Esophagus squamous epithelium (tissue), 5 donors: ENCODE measurements at regions not wholly inside any gene's neighbourhood (a gene's known extent, or its start where the extent isn't known, plus 50 kb on each side); places are given as distances from the start of the nearest gene placed in this dataset.

ENCODE experiments used
- DNase-seq: peaks from one replicate; lab custom pipeline; 2025; lab: John Stamatoyannopoulos, UW
- H3K27ac ChIP-seq, 4 donors: fragments of 200-600 bp; sonication (generic); one replicate each; pipeline ENCODE4 v1.5.1; 2016 to 2019; ENCODE audit warnings: mild to moderate bottlenecking in 1 of 4
- H3K27me3 ChIP-seq, 4 donors: fragments of 200-600 bp; sonication (generic); 1 replicate in 3 of 4; 2 replicates in 1 of 4; pipeline versions ENCODE4 v1.5.1 to v1.6.0; 2017 to 2021; ENCODE audit warnings: antibody characterized with exemption in 1 of 4
- H3K36me3 ChIP-seq, 3 donors: fragments of 200-600 bp; sonication (generic); one replicate each; pipeline ENCODE4 v1.5.1; 2016 to 2019
- H3K4me1 ChIP-seq, 3 donors: fragments of 200-600 bp; sonication (generic); one replicate each; pipeline ENCODE4 v1.5.1; 2017 to 2019
- H3K4me3 ChIP-seq, 4 donors: fragments of 200-600 bp; sonication (generic); 1 replicate in 3 of 4; 2 replicates in 1 of 4; pipeline ENCODE4 v1.5.1; 2016 to 2019; ENCODE audit warnings: mild to moderate bottlenecking in 2 of 4, moderate library complexity in 1 of 4
- H3K9me3 ChIP-seq, 3 donors: fragments of 200-600 bp; sonication (generic); one replicate each; pipeline ENCODE4 v1.5.1; 2016 to 2019
- POLR2A ChIP-seq, 4 donors: fragments of 450-650 bp; IDR thresholded peaks; one replicate each; pipeline ENCODE4 v1.6.1; 2017; ENCODE audit warnings: antibody characterized with exemption in 4 of 4, mild to moderate bottlenecking in 4 of 4, moderate library complexity in 3 of 4
- WGBS, 2 donors: methylation state at CpG; one replicate each; pipeline ENCODE4 v1.1.5; 2018; 5-methylcytosine and 5-hydroxymethylcytosine counted together
- intact Hi-C: fragments of 100-400 bp; cut with DNase I; formaldehyde crosslinking; loops from one replicate; pipeline ENCODE4 v1.15.0; 2022
- small RNA-seq, 4 donors: library from RNA; depleted of rRNA; stranded (forward); fragments of <200 nt; gene quantifications; one replicate each; pipeline ENCODE3, GENCODE V24; 2016
- TF ChIP-seq, protein P1 (sequence below), 6 experiments: fragments of 450-650 bp in 4 of 6; fragments of 200-600 bp in 2 of 6; sonication (generic) in 2 of 6; IDR thresholded peaks; one replicate each; pipeline ENCODE4 v1.5.1; 2016 to 2019; ENCODE audit warnings: antibody characterized with exemption in 6 of 6, mild to moderate bottlenecking in 4 of 6, moderate library complexity in 4 of 6
- donor health status: DM: yes; HTN: yes; CAD: no.

- WGBS, 2 donors = 70 to 86% methylated on average over 3 of the region's 3 CpGs
- DNase-seq = no peak
- TF ChIP-seq POLR2A (IDR thresholded peaks at IDR 0.05) = no peak
- TF ChIP-seq, protein P1, sequence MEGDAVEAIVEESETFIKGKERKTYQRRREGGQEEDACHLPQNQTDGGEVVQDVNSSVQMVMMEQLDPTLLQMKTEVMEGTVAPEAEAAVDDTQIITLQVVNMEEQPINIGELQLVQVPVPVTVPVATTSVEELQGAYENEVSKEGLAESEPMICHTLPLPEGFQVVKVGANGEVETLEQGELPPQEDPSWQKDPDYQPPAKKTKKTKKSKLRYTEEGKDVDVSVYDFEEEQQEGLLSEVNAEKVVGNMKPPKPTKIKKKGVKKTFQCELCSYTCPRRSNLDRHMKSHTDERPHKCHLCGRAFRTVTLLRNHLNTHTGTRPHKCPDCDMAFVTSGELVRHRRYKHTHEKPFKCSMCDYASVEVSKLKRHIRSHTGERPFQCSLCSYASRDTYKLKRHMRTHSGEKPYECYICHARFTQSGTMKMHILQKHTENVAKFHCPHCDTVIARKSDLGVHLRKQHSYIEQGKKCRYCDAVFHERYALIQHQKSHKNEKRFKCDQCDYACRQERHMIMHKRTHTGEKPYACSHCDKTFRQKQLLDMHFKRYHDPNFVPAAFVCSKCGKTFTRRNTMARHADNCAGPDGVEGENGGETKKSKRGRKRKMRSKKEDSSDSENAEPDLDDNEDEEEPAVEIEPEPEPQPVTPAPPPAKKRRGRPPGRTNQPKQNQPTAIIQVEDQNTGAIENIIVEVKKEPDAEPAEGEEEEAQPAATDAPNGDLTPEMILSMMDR (IDR thresholded peaks at IDR 0.05) = no peak
- no peaks in the 10 kb centered on the region for H3K27me3 ChIP-seq
- H3K36me3 ChIP-seq = no peaks in the 10 kb centered on the region
- no peak overlapping the region for H3K4me3 ChIP-seq
- peaks cover 0 to 31% (median 3%) of the 10 kb centered on the region in 3 donors for H3K4me1 ChIP-seq
- intact Hi-C loops = no loop called here
- no peak overlapping the region for H3K27ac ChIP-seq
- H3K9me3 ChIP-seq = no peaks in the 10 kb centered on the region
These were observed 59.3 kb downstream of the PMAIP1 start for GRCh38 chr18:59959073-59959472.

- intact Hi-C loops = no loop called here
These were observed 58.2 kb downstream of the PMAIP1 start for GRCh38 chr18:59957957-59958356.

GRCh38 chr18:59954755-59955156 lies 55.0 kb downstream of the PMAIP1 start:
- Histone ChIP-seq H3K4me1 (peaks cover 0 to 60% (median 17%) of the 10 kb centered on the region in 3 donors), H3K4me3 (no peak overlapping the region), H3K27me3 (no peaks in the 10 kb centered on the region), H3K9me3 (no peaks in the 10 kb centered on the region), H3K27ac (peak overlapping the region in 2 of 4 donors; percentile 30 to 79), H3K36me3 (no peaks in the 10 kb centered on the region)
- intact Hi-C loops = no loop called here
- 23 to 42% methylated on average over 2 of the region's 2 CpGs for WGBS, 2 donors
- no peak for DNase-seq
- no peak for TF ChIP-seq POLR2A (IDR thresholded peaks at IDR 0.05)
- TF ChIP-seq, protein P1 (IDR thresholded peaks at IDR 0.05) = no peak

More at GRCh38 chr18:59957957-59958356, 58.2 kb downstream of the PMAIP1 start:
- H3K9me3 ChIP-seq = no peaks in the 10 kb centered on the region
- DNase-seq = no peak
- H3K36me3 ChIP-seq = no peaks in the 10 kb centered on the region
- no peaks in the 10 kb centered on the region for H3K27me3 ChIP-seq
- peaks cover 0 to 42% (median 7%) of the 10 kb centered on the region in 3 donors for H3K4me1 ChIP-seq
- no peak overlapping the region for H3K4me3 ChIP-seq
- TF ChIP-seq, protein P1 (IDR thresholded peaks at IDR 0.05) = no peak
- no peak for TF ChIP-seq POLR2A (IDR thresholded peaks at IDR 0.05)
- H3K27ac ChIP-seq = no peak overlapping the region
- WGBS, 2 donors = 41 to 56% methylated on average over 2 of the region's 2 CpGs

- Histone ChIP-seq H3K27ac (peak overlapping the region in 3 of 4 donors; percentile 59 to 79 (median 68)), H3K9me3 (no peaks in the 10 kb centered on the region), H3K4me3 (no peak overlapping the region), H3K27me3 (no peaks in the 10 kb centered on the region), H3K36me3 (no peaks in the 10 kb centered on the region), H3K4me1 (peaks cover 0 to 65% (median 17%) of the 10 kb centered on the region in 3 donors)
- DNase-seq = no peak
- WGBS, 2 donors = 32 to 45% methylated on average over 1 of the region's 1 CpG
- no peak for TF ChIP-seq POLR2A (IDR thresholded peaks at IDR 0.05)
- TF ChIP-seq, protein P1 (IDR thresholded peaks at IDR 0.05) = no peak
- intact Hi-C loops = no loop called here
These were observed 54.4 kb downstream of the PMAIP1 start for GRCh38 chr18:59954241-59954640.

Small RNAs in the stretch of these regions (small RNA-seq; reads per million reads assigned to genes)
- gene RN7SL342P = 0 reads per million in 4 donors
- gene RNU4-17P = 0 reads per million in 4 donors
- gene RNU6-567P = 0 reads per million in 4 donors
